GM19239 (cell line): ENCODE measurements at regions not wholly inside any gene's neighbourhood (a gene's known extent, or its start where the extent isn't known, plus 50 kb on each side); places are given as distances from the start of the nearest gene placed in this dataset.

Experiments
- DNase-seq: peaks from one replicate; pipeline ENCODE4 v3.0.0; 2011; ENCODE audit warnings: low spot score; ENCODE audit not compliant: insufficient read length
- FAIRE-seq: peaks from 2 replicates; lab custom pipeline; 2011; peaks lifted over from hg19 to GRCh38; lab: Jason Lieb, UNC

DNA sequence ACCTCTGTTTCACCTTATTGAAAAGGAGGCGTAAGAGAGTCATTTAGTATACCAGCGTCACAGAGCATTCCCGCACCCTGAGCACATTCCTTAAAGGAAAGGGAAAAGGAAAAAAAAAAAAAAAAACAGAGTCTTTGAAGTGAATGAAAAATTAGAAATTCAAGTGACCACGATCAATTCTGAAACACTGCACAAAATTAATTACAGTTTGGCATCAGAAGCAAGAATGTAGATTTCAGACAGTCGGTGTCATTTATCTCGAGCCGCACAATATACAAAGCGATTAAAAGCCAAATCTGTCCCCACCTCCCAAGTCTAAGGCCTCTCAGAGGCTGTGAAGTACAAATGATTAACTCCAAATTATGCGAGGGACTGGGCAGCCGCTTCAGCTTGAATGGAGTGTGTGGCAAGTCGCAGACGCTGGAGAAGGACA is 173.7 kb upstream of the ZNF507 start:
- no peak for DNase-seq
- FAIRE-seq: no peak

DNA sequence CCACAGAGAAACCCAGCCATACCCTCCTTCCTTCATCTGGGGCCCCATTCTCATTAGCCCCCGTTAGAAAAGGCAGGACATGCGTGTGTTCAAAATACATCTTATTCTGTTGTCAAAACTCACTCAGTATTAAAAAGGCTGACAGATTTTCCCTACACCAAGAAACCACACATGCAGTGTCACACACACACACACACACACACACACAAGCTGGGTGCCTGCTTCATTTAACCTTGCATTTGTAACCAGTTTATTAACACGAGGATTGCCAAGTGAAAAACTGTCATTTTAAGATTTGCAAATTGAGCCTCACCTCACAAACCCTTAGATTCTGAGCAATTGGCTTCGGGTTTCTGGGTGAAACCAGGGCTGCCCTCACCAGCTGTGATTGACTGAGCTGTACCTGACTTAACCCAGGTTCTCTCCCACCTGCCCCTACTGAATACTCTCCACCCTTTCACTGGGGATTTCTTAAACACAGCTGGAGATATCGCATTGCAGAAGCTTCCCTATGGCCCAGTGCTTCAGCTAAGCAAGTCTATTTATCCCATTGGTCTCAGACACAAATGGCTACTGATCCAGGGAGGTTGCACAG is 172.7 kb upstream of the ZNF507 start:
- FAIRE-seq: no peak
- DNase-seq: no peak

DNA sequence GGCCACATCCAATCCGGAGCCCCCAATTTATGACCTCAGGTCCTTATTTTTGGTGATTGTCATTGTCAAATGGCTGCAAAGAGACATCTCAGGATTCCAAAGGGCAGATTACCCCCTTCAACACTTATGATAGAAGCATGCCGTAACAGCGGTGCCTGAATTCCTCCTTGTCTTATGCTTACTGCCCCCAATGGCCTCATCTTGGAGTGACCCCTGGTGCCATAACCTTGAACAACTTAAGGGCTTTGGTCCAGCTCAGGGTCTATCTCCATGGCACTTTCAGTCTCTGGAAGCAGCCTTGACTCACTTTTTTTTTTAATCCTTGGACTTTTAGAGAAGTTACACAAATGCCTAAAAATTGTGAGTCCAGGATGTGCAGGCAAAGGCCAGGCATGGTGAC is 171.6 kb upstream of the ZNF507 start:
- no peak for DNase-seq
- FAIRE-seq: no peak

DNA sequence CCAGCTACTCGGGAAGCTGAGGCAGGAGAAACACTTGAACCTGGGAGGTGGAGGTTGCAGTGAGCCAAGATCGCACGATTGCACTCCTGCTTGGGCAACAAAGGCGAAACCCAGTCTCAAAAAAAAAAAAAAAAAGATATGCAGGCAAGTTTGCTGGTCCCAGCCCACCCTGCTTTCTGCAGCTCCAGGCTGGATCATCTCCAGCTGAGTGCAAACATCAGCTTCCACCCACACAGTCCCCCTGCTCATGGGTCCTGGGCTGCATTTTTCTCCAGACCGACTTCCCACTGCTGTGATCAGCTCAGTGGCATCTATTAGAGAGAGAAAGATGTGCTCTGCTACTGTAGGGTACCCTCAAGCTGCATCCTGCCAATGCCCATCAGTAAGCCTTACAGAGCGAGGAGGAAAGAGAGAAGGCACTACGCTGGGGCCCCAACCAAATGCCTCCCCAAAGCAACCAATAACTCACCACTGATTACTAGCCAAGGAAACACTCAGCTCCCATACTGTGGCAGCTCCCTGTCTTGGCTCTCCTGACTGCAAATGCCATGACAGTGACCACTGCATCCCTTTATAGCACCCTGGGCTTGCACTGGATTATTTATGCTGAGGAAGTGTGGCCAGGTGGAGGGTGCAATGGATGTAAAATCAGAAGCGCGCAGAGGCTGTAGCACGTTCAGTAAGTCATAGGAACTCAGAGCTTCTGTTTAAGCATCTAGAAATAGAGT is 170.9 kb upstream of the ZNF507 start:
- FAIRE-seq: no peak
- DNase-seq: no peak

DNA sequence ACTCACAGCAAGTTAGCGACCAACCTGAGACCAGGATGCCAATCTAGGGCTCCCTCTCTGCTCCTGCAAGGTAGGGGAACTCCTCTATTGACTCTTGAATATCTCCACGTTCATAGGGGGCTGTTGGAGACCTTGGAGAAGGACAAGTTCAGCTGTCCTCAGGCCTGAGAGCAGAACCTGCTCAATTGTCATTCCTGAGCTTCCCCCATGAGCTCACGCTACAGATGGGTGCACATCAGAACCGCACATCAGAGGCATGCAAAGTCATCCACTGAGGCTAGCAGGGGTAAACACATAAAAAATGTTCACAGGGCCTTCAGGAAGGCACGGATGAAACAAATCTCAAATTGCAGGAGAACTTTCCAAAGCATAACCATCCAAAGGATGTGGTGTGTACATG is 168.8 kb upstream of the ZNF507 start:
- FAIRE-seq: no peak
- DNase-seq: no peak

DNA sequence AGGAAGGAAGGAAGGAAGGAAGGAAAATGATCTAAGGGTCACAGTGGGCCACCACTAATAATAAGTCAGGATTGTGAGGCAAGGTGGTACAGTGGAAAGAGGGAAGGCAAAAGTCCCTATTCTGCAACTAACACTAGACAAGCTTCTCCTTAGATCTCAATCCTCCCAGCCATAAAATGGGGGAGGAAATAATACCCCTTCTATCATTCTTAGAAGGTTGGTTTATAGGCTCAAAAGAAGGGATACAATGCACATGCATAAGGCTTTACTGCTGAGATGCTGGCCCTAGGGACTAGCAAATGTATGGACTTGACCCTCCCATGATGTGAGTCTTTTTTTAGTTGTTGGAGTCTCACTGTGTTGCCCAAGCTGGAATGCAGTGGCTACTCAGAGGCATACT is 167.7 kb upstream of the ZNF507 start:
- no peak for DNase-seq
- no peak for FAIRE-seq

DNA sequence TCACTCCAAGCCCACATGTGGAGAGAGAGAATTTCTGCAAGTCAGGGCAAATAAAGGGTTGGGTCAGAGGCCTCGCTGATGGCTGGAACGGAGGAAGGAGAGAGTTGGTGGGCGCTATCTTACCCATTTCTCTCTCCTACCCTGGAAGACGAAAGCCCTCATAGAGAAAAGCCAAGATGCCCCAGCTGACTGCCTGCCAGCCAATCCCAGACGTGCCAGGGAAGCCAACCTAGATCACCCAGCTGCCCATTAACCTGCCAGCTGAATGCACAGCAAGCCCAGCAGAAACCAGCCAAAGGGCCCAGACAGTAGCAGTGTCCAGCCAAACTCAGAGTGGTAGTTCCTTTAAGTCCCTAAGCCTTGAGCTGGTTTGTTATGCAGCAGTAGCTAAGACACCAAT is 167.0 kb upstream of the ZNF507 start:
- no peak for DNase-seq
- no peak for FAIRE-seq

DNA sequence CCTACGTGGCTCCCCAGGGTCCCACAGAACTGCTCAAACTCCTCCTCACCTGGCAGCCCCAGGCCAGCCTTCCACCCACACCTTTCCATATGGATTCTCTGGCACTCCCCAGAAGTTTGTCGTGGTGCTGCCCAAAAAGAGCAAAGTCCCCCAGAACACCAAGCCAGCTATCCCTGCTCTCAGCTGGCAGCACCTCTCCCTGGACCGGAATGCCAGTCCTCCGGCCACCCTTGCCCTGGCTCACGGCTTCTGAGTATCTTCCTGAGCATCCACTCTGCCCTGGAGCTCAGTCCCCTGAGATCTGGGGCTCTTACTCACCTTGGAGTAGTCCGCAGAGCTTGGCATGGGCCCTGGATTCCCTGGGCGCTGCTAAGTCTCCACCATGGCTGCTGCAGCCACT is 166.5 kb upstream of the ZNF507 start:
- no peak for DNase-seq
- no peak for FAIRE-seq

DNA sequence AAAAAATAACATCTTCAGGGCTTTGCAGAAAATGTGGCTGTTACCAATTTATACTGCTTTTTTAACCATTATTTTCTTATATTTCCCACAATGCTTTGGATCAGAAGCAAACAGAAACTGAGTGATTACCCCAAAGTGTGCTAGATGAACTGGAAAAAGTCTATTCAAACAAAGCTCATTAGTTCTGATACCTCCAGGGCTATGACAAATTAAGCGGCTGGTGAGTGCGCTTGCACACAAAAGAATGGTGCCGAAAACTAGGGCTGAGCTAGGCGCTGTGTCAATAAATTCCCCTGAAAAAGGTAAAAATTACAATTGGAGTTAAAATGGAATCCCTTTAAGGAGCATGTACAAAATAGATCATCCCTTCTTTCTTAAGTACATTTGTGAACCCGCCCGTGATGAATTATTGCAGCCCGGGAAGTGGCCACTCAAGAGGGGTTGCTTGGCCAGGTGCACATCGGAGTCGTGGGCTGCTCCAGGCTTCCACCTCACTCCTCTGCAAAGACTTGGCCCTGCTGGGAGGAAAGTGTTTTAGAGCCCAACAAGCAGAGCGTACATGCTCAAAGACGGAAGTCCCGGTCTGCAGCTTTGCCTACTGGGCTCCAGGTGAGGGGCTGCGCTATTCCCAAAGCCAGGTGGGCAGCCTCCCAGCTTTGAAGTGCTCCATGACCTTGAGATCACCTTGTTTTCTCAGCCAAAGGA is 164.0 kb upstream of the ZNF507 start:
- FAIRE-seq: no peak
- DNase-seq: no peak

DNA sequence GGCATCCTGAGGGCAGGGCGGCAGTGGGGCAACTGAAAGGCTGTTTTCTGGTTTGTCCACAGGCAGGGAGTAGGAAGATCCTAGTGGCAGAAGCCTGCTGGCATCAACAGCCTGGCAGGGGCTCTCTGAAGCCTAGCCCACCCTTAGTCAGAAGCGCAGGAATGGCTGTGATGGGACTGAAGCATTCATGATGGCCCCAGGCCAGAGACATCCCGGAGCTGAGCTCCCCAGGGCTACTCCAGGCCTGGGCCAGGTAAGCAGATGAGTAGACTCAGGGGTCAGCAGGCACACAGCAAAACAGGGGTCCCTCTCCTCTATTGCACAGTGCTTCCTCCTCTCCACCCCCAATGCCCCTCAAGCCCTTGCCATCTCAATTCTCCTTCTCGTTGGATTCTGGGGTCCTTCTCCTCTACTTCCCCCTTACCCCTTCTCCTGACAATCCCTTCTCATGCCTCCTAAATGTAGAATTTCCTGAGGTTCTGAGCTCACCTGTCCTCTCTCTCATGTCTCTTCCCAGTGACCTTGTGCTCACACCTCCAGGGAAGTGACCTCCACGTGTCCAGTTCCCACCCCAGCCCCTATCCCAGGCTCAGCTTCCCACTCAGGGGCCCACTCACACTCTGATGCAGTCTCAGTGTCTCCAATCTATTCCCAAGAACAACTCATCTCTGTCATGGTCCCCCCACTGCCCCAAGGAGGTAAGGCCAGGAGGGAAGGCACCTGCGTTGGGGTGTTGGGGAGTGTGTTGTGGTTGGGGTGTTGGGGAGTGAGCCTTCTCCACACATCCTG is 158.7 kb upstream of the ZNF507 start:
- FAIRE-seq (no peak), DNase-seq (no peak)

DNA sequence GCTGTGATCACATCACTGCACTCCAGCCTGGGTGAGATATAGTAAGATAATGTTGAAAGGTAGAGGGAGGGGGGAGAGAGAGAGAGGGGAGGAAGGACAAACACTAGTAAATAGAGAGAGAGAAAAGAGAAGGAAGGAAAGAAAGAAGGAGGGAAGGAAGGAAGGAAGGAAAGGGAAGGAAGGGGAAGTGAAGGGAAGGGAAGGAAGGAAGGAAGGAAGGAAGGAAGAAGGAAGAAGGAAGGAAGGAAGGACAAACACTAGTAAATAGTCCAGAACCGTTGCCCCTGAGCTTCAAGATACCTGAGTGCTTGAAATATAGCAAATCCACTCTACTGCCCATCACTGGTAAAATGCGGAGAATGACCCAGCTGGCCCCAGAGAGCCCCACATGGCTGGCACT is 156.5 kb upstream of the ZNF507 start:
- no peak for DNase-seq

DNA sequence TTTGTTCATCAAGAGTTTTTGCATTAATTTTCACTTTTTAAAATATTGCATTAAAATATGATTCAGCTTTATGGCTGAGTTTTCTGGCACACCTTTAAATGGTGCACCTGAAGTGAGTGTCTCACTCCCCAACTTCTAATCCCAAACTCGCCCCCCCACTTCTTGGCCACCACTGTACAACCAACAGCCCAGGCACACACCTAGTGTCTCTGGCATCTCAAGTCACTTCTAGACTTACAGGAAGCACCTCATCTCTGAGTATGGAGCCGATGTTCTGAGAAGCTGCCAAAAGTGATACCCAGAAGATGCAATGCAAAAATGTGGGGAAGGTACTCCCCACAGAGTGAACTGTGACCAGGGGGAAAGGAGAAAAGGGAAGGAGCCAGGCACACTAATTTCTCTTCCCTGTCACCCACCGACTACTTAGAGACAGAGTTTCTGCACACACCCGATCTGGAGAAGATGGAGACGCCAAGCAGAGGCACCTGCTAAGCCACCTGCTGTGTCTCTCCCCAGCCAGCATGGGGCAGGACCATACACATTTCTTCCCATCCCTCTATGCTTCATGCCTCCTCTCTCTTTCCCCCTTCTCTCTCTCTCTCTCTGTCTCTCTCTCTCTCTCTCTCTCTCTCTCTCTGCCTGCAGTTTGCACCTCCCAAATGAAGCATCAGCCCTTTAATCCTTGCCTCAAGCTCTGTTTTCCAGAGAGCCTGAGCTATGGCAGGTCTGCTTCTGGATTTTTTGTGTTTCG is 155.3 kb upstream of the ZNF507 start:
- FAIRE-seq (no peak), DNase-seq (no peak)

More for the DNA sequence above, 156.5 kb upstream of the ZNF507 start:
- FAIRE-seq: no peak

DNA sequence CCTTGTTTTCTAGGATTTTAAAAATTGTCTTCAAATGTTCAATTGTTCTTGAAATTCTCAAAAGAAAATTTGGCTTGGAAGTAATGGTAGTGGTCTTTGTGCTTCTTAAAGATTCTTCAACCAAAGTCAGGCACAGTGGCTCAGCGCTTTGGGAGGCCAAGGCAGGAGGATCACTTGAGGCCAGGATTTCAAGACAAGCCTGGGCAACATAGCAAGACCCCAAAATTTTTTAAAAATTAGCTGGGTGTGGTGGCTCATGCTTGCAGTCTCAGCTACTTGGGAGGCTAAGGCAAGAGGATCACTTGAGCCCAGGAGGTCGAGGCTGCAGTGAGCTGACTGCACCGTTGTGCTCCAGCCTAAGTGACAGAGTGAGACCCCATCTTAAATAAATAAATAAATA is 153.5 kb upstream of the ZNF507 start:
- FAIRE-seq: no peak
- no peak for DNase-seq

DNA sequence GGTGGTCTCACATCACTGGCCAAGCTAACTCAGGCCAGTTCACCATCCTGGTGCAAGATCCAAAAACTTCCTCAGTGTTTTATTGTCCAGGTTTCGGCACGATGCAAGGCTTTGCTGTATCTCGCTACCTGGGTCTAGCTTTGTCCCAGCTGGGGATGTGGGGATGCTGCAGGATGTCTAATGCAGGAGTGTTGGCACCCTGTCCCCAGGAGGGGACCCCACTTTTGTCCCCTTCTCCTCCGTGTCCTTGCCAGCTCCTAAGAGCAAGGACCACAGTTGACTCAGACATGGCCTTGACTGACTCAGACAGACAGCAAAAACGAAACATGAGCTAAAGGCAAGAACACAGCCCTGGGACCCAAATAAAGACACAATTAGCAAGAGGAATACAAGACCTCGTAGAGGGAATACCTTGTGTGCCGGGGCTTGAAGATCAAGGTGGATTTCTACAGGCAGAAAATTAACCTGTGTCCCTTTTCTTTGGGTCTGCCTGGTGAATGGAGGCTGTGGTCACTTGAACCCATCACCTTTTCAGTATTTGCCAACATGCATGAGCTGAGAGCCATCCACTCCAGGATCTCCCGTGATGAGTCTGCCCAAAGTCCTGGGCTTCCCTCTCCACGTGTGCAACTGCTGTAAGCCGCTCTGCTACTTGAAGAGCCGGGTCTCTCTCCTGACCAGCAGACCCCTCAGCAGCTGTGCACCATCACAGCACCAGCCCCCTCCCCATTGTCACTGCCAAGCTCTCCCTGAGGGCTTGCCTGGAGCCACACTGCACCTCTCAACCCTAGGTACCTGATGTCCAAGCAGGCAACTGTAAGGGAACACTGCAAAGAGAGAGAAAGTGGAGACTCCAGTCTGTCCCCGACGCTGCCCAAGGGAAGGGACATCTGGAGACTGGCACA is 149.5 kb upstream of the ZNF507 start:
- FAIRE-seq: no peak
- no peak for DNase-seq

DNA sequence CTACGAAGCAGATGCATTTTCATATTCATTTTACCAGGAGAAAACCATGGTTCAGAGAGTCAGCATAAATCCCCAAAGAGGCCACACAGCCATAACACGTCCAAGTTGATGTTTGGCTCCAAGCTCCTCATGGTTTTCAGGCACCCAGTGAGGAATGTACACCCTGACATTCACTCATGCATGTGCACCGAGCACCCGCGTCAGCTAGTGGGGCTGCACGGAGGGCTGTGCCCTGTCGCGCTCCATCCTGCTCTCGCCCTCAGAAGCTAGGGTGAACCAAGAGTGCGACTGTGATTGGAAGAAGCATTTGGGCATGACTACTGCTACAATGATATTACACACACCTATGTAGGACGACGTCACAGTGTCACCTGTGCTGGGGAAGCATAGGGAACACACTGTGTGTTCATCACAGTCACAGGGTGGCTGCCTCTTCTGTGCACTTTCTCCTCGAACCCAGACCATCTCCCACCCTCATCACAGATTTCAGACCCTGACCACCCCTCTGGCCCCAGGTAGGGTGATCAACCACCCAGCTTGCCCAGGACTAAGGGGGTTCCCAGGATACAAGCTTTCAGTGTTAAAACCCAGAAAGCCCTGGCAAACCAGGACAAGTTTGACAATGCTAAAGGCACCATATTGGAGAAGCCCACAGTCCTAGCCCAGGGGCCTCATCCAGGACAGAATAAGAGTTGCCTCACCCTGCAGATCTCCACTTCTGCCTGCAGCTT is 148.6 kb upstream of the ZNF507 start:
- no peak for FAIRE-seq
- DNase-seq: no peak

DNA sequence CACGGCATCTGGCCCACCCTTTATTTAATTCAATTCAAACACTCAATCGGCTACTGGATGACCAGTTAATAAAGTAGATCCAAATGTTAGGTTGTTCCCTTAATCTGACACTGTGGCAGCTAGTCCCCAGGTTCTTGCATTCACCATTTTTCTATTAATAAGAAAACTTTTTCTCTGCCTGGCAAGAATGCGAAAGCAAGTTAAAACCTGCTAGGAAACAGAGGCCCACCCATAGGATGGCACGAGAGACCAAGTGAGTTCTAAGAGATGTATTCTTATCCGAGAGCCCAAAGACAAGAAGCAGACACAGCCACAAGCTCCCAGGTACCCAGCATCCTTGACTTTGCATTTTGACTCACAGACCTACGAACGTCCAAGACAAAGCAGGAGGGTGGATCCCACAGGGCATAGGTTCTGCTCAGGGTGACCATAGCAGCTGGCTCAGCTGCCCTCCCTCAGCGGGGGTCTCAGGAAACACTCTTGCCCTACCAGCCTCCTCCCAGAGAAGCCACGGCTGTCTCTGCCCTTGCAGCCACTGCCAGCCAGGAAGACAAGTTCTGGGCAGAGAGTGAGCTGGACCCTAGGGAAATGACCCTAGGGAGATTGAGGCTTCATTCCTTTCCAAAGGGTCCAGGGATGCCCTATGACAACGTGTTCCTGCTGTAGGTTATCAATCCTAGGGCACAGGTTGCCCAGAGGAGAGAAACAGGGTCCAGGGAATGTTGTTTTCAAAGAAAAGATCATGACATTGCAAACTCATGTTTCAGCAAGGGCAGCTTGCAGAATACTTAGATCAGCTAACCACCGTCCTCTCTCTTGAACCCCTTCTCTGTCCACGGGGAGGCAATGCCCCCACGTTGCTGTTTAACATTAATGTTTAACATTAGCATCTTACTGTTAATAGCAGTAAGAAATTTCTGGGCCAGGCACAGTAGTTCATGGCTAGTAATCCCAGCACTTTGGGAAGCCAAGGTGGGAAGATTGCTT is 147.2 kb upstream of the ZNF507 start:
- DNase-seq (no peak), FAIRE-seq (no peak)

DNA sequence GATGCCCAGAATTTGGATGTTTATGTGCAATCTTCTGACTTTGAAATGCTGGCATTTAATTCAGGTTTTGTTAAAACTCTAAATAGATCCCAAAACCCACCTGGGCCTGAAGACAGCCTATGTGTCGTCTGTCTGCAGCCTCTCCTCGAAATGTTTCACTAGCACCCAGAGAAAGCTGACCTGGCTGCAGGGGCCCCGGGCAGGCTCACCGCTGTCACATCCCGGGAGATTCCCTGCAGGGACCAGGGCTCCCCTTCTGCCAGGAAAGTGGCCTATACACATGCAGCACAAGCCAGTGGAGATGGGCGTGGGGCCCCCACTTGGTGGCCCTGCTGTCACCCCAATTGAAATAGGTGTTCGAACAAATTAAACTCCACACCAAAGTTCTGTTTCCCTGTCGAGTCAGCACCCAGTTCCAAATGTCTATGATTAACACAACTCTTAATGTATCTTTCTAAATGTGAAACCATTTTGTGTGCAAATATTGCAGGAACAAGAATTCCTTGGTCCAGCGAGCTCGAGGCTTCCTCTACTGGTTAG is 145.8 kb upstream of the ZNF507 start:
- DNase-seq (no peak), FAIRE-seq (no peak)
